DMS53 (cell line): ENCODE measurements at regions not wholly inside any gene's neighbourhood (a gene's known extent, or its start where the extent isn't known, plus 50 kb on each side); places are given as distances from the start of the nearest gene placed in this dataset.

Experiments used
- DNase-seq: peaks from one replicate; lab custom pipeline; 2025; lab: John Stamatoyannopoulos, UW

DNA sequence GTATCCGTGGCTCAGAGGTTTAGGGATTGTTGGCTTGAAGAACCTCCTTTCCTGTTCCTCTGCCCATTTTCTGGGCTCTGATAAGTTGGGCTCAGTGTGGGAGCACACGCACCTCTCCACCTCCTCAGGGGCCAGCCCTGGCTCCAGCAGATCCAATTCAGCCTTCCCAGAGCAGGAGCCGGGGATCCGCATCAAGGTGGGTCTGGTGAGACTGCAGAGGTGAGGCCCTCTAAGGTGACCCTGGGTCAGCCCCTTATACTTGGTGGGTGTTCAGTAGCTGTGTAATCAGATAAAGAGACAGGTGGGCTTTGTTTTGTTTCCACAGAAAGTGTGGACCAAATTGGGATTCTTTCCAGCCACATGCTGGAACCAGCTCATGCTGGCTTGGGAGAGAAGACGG, 1466.0 kb downstream of the TBC1D22A start:
- DNase-seq = no peak

DNA sequence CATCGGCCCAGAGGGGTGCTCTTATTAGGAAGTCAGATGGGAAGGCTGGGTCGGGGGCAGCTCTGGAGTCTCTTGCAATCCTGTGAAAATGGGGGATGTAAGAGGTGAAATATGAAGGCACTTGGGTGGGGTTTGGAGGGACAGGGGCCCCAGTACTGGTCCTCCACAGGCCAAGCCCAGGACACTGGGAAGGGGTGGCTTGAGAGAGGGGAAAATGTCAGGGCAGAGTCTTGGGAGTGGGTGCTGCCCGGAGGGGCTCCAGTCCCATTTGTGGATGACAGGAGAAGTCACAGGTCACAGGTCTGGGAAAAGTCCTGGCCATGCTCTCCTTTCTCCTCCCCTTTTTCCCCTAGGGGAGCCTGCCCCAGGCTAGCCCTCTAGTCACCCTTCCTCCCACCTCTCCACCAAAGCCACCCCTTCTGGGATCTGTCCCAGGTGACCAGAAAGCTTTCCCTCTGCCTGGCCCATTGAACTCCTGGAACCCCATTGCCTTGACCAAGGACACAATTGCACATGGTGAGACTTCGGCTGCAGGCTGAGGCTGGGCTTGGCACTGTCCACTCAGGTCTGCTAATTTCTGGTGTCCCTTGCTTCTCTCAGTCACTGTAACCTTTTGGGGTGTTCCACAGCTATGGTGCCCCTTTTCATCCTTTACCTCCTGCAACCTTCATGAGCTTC, 1465.0 kb downstream of the TBC1D22A start:
- no peak for DNase-seq

DNA sequence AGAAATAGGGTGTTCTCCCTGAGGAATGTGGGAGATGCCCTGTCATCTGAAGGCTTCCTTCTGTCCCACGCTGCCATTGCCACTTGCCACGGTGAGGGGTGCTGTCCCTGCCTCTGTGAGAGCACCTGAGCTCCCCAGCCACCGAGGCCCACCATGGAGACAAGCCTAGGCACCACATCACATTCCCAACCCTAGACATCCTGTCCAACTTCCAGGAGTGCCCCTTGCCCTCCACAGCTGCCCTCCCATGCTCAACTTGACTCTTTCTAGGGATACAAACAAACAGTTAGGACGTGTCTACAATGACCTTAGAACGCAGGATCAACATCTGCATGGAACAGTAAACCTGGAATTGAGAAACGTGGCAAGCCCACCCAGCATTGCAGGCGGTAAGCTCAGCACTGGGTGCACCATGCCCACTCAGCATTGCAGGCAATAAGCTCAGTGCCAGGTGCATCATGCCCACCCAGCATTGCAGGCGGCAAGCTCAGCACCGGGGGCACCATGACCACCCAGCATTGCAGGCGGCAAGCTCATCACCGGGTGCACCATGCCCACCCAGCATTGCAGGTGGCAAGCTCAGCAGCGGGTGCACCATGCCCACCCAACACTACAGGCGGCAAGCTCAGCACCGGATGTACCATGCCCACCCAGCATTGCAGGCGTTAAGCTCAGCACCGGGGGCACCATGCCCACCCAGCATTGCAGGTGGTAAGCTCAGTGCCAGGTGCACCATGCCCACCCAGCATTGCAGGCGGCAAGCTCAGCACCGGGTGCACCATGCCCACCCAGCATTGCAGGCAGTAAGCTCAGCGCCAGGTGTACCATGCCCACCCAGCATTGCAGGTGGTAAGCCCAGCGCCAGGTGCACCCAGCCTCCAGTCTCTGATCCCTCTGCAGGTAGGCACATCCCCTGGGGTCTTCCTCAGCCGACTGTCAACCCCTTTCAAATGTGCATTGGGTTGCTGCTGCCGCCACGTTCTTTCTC, 1463.9 kb downstream of the TBC1D22A start:
- DNase-seq = no peak

DNA sequence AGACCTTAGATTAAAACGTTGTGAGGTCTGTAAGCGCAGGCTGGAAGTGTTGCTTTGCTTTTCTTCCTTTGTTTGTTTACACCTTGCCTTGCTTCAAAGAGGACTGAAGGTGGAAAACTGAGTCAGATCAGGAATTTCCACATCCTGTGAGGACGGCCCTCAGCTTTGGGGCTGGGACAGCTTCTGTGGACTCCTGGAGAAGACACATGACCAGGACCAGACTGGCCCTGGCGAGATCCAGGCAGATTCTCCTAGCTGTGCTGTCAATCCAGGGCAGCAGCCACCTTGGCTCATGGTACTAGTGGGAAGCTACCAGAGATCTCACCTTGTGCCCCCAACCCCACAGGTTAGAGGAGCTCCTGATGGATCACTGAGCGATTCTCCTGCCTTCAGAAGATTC, 1461.9 kb downstream of the TBC1D22A start:
- DNase-seq = no peak

DNA sequence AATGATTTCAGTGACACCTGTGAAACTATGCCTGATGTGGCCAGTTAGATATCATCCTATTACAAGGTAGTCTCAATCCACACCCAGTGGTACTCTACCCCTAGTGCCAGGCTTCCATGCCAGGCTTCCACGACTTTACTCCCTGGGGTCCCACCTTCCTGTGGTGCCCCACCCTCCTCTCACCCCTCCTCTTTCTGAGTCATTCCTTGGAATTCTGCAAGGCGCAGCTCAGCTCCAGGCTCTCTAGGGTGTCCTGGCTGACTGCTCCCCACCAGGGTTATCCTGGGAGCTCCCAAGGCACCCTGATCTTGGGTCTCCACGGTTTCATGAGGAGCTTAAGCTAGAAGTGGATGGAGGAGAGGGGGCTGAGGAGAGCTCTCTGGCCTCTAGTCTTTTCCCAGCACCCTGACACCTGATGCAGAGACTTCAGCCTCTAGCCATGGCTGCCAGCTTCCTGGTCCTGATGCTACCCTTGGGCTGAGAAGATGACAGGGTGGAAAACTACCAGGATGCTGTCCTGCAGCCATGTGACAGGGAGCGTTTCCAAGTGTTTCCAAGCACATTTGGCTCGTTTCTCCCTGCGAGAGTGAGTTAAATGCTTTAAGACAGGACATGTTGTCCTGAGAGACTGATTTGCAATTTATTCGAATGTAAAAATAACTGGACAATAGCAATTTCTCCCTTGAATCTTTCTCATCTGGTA, 1461.2 kb downstream of the TBC1D22A start:
- no peak for DNase-seq

DNA sequence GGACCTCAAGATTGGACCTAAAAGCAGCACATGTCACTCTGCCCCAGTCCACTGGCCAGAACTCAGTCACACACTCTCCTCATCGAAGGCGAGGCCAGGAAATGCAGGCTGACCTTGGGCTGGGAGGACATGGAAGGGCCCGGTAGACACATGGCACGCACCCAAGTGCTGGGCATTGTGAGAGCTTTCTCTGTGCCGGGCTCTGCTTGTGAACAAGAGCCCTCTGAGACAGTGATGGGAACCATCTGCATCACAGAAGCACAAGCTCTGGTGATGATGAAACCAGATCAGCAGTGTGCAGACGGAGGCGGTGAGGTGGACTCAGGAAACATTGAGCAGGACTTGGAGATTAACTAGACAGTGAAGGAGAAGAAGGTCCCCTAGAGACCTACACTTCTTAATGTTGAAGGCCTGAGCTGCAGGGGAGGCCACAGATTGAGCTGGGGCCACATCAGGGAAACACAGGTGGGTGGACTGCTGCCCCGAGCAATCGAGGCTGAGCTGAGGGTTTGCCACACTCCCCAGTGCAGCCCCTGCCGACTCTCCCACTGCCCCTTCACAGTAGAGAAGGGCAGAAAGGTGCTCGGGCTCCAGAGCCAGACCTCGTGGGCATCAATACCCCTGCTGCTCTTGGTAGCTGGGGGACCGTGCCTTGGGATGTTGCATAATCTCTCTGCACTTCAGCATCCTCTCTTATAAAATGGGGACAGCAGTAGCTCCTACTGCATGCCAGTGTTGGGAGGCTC, 1460.5 kb downstream of the TBC1D22A start:
- DNase-seq = no peak

DNA sequence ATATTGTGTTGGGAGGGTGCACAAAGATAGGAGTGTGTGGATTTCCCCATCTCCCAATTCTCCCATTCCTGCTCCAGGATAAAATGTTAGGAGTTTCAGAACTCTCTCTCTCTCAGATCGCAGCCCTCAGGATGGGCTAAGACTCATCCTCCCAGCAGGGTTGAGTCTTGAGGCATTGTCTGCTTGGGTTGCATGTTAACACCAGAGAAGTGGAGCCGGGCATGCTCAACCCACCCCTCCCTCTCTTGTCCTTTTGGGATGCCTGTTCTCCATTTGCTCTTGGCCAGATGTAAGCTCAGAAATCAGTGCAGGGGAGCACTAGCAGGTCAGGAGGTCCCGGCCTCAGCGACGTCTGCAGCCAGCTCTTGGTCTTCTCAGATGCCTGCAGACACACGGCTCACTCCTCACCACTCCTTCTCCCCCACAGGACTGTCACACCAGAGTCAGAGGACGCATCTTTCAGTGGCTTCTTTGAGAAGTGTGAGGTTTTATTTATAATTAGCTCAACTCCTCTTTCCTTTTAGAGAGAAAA, 1456.5 kb downstream of the TBC1D22A start:
- no peak for DNase-seq

DNA sequence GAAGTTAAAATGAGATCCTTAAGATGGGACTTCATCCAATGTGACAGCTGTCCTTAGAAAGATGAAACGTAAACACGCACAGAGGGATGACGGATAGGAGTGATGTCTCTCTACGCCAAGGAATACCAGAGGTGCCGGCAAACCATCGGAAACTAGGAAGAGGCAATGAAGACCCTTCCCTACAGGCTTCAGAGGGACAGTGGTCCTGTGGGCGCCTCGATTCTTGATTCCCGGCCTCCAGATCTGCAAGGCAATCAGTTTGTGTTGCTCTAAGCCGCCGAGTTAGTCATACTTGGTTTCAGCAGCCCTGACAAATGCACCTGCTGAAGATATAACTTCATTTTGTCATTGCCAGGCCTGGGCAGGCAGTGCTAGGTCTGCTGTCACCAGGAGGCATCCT, 1455.1 kb downstream of the TBC1D22A start:
- no peak for DNase-seq

DNA sequence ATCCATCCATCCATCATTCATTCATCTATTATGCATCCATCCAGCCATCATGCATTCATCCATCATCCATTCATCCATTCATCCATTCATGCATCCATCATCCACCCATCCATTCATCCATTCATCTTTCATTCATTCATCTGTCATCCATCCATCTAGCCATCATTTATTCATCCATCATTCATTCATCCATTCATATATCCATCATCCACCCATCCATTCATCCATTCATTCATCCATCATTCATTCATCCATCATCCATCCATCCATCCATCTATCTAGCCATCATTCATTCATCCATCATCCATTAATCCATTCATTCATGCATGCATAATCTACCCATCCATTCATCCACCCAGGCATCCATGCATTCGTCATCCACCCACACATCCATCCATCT, 1450.3 kb downstream of the TBC1D22A start:
- no peak for DNase-seq

DNA sequence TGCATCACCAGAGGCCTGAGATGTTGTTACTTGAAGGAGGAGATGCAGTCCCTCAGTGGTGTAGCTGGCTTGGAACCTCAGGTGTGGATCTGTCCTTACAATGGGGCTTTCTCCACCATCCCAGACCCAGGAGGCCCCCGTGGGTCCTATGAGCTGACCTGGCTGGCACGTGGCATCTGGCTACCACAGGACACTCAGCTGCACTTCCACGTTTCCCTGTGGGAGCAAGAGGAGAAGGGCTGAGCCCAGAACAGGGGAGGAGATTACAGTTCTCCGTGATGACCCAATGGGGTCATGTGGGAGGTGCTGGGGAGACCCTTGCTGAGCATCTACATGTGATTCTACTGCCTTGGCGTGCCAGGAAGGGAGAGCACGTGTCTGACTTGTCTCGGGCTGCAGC, 1448.4 kb downstream of the TBC1D22A start:
- no peak for DNase-seq

DNA sequence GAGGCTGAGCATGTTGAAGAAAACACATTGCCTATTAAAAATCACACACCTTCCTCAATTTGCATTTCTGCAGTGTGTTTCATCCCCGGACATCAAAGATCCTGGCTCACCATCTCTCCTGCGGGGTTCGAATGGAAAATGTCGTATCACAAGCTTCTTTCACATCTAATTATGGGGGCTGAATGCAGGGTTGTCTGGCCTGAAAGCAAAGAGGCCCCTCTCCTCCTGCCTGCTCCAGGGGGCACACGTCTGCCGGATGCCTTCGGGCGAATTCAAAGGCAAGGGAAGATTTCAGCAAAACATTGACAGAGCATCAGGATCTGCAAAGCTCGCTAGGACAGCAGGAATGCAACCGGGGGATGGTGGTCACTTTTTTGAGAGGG, 1447.7 kb downstream of the TBC1D22A start:
- DNase-seq = no peak

DNA sequence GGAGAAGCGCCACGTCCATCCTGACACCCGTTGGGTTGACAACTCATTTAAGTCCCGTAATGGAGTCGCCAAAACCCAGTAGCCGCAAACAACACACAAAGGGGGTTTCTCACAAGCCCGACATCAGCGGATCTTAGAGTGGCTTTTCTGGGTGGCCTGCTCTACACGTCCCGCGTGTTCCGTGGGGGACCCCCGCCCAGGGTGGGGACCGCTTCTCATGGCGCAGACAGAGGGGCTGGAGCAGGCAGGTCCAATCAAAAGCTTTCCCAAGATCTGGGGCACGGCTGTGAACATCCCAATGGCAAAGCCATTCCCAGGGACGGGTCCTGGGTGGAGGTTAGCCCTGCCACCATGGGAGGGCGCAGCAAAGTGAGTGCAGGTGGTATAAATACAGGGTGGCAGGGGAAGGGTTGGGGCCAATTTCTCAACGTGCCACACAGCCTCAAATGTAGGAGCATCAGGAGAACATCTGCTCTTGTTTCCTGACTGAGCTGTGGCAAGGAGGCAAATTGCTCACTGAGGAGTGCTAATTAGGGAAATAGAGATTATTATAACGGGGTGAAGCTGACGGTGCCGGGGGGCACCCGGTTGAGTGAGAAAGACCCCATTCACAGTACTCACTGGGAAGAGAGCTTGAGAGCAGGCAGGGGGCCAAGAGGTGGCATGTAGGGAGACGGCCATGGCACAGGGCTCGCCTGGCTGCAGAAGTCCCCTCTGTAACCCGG, 1447.2 kb downstream of the TBC1D22A start:
- no peak for DNase-seq

DNA sequence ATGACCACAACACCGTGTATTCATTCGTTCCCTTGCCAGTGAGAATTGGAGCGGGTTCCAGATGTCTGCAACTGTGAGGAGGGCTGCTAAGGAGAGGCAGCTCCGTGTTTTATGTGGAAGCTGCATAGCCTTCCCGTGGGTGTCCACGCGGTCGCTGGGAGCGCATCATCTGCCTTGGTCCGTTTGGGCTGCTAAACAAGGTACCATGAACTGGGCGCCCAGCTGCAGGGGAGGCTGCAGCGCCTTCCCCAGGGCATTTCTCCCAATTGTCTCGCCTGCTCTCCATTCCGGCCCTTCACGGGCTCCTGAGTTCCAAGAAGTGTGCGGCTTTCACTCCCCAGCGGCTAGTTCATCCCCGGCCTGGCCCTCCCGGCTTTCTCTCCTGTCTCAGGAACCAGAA, 1446.4 kb downstream of the TBC1D22A start:
- no peak for DNase-seq

DNA sequence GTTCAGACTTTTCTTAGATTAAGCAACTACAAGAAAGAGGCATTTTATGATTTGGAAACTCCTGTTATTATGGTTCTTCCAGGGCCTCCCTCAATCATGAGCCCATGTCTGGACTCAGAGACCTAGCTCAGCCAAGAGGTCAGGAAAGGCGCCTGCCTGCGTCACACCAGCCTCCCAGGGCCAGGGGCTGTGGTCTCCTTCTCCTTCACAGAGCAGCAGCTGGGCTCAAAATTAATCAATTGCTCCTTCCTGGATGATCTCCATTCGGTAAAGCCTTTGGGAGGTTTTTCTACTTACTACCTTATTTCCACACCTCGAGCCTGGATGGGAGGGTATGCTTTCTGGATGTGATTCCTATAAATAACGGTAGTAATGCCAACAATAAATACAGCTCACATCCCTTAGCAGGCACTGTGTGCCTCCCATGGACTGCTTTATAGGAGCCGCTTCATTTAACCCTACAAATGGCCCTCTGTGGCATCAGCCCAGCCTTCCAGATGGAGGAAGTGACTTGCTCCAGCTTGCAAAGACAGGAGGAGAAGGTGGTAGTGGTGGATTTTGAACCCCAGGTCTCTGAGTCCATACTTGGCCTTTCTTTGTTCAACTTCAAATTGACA, 1445.6 kb downstream of the TBC1D22A start:
- no peak for DNase-seq

DNA sequence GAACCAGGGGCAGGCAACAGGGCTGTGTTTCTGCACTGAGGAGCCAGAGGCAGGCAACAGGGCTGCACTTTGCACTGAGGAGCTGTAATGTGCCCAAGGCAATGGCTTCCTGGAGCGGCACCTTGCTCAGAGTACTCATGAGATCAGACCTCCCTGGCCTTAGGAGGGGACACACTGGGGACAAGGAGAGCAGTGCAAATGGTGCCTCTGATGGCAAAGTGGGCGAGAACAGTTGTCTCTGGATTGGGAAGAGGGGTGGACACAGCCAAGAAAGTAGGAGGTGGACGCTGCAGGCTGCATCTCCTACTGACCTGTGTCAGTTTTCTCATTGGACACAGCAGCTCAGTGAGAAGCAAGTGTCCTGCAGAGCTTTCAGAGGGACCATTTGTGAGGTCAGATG, 1443.3 kb downstream of the TBC1D22A start:
- no peak for DNase-seq

DNA sequence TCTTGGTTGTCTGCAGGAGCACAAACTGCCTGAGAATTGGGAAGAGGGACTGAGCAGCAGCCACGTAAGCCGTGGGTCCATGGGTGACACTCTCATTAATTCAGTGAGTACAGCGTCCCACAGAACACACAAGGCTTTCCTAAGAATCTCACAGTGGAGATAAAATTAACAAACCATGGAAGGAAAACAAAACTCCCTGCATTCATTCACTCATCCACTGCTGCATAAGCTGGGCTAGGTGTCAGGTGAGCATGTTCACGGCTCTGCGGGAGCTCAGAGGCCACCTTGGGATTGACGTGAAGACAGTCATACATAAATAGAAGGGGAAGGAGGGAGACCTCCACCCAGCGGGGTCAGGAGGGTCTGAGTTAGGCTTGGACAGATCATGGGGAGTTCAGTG, 1442.7 kb downstream of the TBC1D22A start:
- DNase-seq = no peak

DNA sequence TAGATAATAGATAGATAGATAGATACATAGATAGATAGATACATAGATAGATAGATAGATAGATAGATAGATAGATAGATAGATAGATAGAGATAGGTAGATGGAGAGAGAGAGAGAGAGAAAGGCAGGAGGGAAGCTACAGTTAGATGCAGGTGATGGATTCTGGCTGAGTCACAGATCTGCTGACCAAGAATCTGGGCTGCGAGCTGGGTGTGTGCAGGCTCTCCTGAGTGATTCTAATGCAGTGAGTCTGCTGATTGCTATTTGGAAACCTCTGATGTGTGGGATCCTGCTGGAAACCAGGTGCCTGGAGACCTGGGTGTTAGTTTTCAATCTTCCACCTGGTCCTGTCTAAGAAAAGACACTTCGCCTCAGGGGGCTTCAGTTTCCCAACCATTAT, 1441.8 kb downstream of the TBC1D22A start:
- no peak for DNase-seq

DNA sequence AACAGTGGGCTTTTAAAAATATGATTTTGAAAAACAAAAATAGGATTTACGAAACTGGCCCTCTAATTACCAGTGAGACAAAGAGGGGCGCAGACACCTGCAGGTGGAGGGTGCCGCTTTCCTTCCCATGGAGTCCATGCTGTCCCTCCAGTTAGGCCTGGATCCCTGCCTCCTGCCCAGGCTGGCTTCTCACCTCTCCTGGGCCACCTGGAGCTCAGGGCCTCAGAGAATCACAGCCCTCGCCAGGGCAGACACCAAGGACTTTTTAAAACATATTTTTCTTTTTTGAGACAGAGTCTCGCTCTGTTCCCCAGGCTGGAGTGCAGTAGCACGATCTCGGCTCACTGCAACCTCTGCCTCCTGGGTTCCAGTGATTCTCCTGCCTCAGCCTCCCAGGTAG, 1437.2 kb downstream of the TBC1D22A start:
- no peak for DNase-seq

DNA sequence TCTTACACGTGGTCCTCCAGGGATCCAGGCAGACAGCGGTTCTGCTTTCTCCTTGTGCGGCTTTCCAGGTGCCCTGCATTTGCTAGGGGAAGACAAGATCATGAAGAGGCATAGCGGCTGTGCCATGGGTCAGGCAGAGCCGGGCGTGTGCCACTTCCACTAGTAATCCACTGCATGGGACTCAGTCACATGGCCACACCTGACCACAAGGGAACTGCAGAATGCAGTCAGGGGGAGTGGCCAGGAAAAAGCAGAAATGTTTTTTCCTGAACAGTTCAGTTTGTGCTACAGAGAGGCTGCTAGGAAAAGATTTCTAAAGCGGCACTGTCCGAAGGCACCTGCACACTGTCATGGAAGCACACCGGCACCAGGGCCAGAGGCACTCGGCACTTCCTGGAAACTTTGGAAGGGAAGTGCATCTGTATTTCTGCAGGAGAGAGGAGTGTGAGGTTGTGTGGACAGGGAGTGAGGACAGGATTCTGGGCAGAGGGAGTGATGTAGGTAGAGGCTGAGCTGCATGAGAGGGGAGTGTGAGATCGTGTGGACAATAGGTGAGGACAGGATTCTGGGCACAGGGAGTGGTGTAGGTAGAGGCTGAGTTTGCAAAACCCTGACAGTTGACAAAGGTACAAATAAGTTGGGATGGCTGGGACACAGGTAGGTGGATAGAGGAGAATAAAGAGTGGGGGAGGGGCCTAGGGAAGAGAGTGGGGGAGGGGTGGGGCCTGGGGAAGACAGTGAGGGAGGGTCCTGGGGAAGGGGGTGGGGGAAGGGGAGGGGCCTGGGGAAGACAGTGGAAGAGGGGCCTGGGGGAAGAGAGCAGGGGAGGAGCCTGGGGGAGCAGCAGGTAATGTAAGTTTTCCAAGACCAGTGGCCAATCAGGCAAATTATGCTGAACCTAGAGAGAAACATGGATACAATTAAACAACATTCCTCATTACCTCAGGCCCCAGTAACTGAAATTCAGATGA, 1436.3 kb downstream of the TBC1D22A start:
- DNase-seq = no peak
